CD4-positive, alpha-beta T cell treated with Interferon alpha-2 for 1 hour (primary cell): ENCODE measurements at regions not wholly inside any gene's neighbourhood (a gene's known extent, or its start where the extent isn't known, plus 50 kb on each side); places are given as distances from the start of the nearest gene placed in this dataset.

ENCODE experiments used
- DNase-seq, 2 donors: peaks; one replicate each; pipeline ENCODE4 v3.0.0-alpha.2; 2020 to 2022

GRCh38 chrX:38890326-38890725, 89.1 kb downstream of the MID1IP1 start:
- DNase-seq: no peak

- no peak for DNase-seq
Measured at GRCh38 chrX:38890963-38891362, 89.7 kb downstream of the MID1IP1 start.

- DNase-seq: no peak
Measured at GRCh38 chrX:38891641-38892413, 90.6 kb downstream of the MID1IP1 start.

- DNase-seq: no peak
Measured at GRCh38 chrX:38893441-38893840, 92.2 kb downstream of the MID1IP1 start.

- no peak for DNase-seq
Measured at GRCh38 chrX:38895775-38896174, 94.5 kb downstream of the MID1IP1 start.

GRCh38 chrX:38896724-38897298, 95.6 kb downstream of the MID1IP1 start:
- DNase-seq: no peak

GRCh38 chrX:38898261-38898660, 97.0 kb downstream of the MID1IP1 start:
- DNase-seq: no peak

- no peak for DNase-seq
Measured at GRCh38 chrX:38899650-38900049, 98.4 kb downstream of the MID1IP1 start.

- no peak for DNase-seq
Measured at GRCh38 chrX:38900719-38901118, 99.5 kb downstream of the MID1IP1 start.

GRCh38 chrX:38902972-38903492, 101.8 kb downstream of the MID1IP1 start:
- no peak for DNase-seq

GRCh38 chrX:38916801-38917200, 115.5 kb downstream of the MID1IP1 start:
- no peak for DNase-seq

GRCh38 chrX:38917954-38918353, 116.7 kb downstream of the MID1IP1 start:
- no peak for DNase-seq

GRCh38 chrX:38919202-38919601, 117.9 kb downstream of the MID1IP1 start:
- no peak for DNase-seq

GRCh38 chrX:38919853-38920528, 118.7 kb downstream of the MID1IP1 start:
- DNase-seq: no peak

- DNase-seq: no peak
Measured at GRCh38 chrX:38923451-38923969, 122.3 kb downstream of the MID1IP1 start.

GRCh38 chrX:38927592-38927991, 126.3 kb downstream of the MID1IP1 start:
- no peak for DNase-seq

- no peak for DNase-seq
Measured at GRCh38 chrX:38929966-38930421, 128.7 kb downstream of the MID1IP1 start.

GRCh38 chrX:38930474-38930873, 129.2 kb downstream of the MID1IP1 start:
- no peak for DNase-seq

- no peak for DNase-seq
Measured at GRCh38 chrX:38935561-38935960, 134.3 kb downstream of the MID1IP1 start.

- DNase-seq: no peak
Measured at GRCh38 chrX:38937400-38937799, 136.1 kb downstream of the MID1IP1 start.

- no peak for DNase-seq
Measured at GRCh38 chrX:38937926-38938325, 136.7 kb downstream of the MID1IP1 start.

- DNase-seq: no peak
Measured at GRCh38 chrX:38939067-38939466, 137.8 kb downstream of the MID1IP1 start.

GRCh38 chrX:38940547-38940946, 139.3 kb downstream of the MID1IP1 start:
- DNase-seq: no peak

- DNase-seq: no peak
Measured at GRCh38 chrX:38941675-38942074, 140.4 kb downstream of the MID1IP1 start.
